Common myeloid progenitor, CD34-positive (primary cell): ENCODE measurements at regions not wholly inside any gene's neighbourhood (a gene's known extent, or its start where the extent isn't known, plus 50 kb on each side); places are given as distances from the start of the nearest gene placed in this dataset.

ENCODE experiments used
- CTCF ChIA-PET: fragments of 350-600 bp; sonication (Branson Sonifier 250); formaldehyde crosslinking; loops from one replicate; lab custom pipeline; 2021; ENCODE audit warnings: antibody characterized with exemption; lab: Charles Lee
- POLR2A ChIA-PET: fragments of 350-600 bp; sonication (Branson Sonifier 250); formaldehyde crosslinking; loops from one replicate; lab custom pipeline; 2021; ENCODE audit warnings: antibody characterized with exemption; lab: Charles Lee
- DNase-seq, 3 donors: peaks; one replicate each; pipeline versions ENCODE4 v3.0.0 to v3.0.0-alpha.2; 2013
- H3K27ac ChIP-seq, 2 experiments: 1 replicate in 1 of 2; 2 replicates in 1 of 2; pipeline ENCODE4 v1.7.0; 2013; ENCODE audit warnings: inconsistent platforms in 2 of 2, low read length in 2 of 2, mild to moderate bottlenecking in 2 of 2, low read depth in 1 of 2, moderate library complexity in 1 of 2; ENCODE audit not compliant: severe bottlenecking in 2 of 2, insufficient read depth in 1 of 2, poor library complexity in 1 of 2
- H3K27me3 ChIP-seq, 5 experiments: replicated peaks in 2 of 5; 1 replicate in 3 of 5; 2 replicates in 2 of 5; pipeline versions ENCODE4 v1.6.1 to v1.7.0; 2013; ENCODE audit warnings: low read length in 4 of 5, mild to moderate bottlenecking in 2 of 5, moderate library complexity in 2 of 5, inconsistent platforms in 1 of 5; ENCODE audit not compliant: insufficient read depth in 5 of 5, control insufficient read depth in 4 of 5
- H3K36me3 ChIP-seq, 4 experiments: 1 replicate in 2 of 4; 2 replicates in 2 of 4; pipeline versions ENCODE4 v1.6.1 to v1.7.0; 2013; ENCODE audit warnings: low read length in 3 of 4, control low read depth in 1 of 4, mild to moderate bottlenecking in 1 of 4; ENCODE audit not compliant: control insufficient read depth in 4 of 4, insufficient read depth in 4 of 4
- H3K4me1 ChIP-seq, 4 experiments: 1 replicate in 3 of 4; 2 replicates in 1 of 4; pipeline versions ENCODE4 v1.6.1 to v1.7.1; 2013; ENCODE audit warnings: low read length in 3 of 4, mild to moderate bottlenecking in 3 of 4, control low read depth in 1 of 4, inconsistent platforms in 1 of 4, moderate library complexity in 1 of 4; ENCODE audit not compliant: control insufficient read depth in 4 of 4, insufficient read depth in 4 of 4; ENCODE audit errors: control extremely low read depth in 1 of 4
- H3K4me3 ChIP-seq, 7 experiments: 1 replicate in 4 of 7; 2 replicates in 3 of 7; pipeline versions ENCODE4 v1.5.1 to v1.7.0; 2013; ENCODE audit warnings: mild to moderate bottlenecking in 7 of 7, low read length in 6 of 7, moderate library complexity in 6 of 7, inconsistent platforms in 2 of 7, low read depth in 2 of 7, control low read depth in 1 of 7; ENCODE audit not compliant: insufficient read depth in 4 of 7, control insufficient read depth in 1 of 7; ENCODE audit errors: extremely low read depth in 1 of 7
- H3K9me3 ChIP-seq, 5 experiments: 1 replicate in 4 of 5; 2 replicates in 1 of 5; pipeline versions ENCODE4 v1.6.1 to v1.7.1; 2013; ENCODE audit warnings: low read length in 4 of 5, mild to moderate bottlenecking in 2 of 5, inconsistent platforms in 1 of 5, low read depth in 1 of 5, moderate library complexity in 1 of 5; ENCODE audit not compliant: control insufficient read depth in 4 of 5, insufficient read depth in 2 of 5; ENCODE audit errors: control extremely low read depth in 1 of 5
- WGBS: methylation state at CpG from one replicate; pipeline ENCODE4 v1.1.5; 2013; ENCODE audit not compliant: insufficient coverage; 5-methylcytosine and 5-hydroxymethylcytosine counted together

- Histone ChIP-seq H3K4me1 (no peaks in the 10 kb centered on the region), H3K36me3 (no peaks in the 10 kb centered on the region), H3K27me3 (no peaks in the 10 kb centered on the region), H3K27ac (no peak overlapping the region), H3K4me3 (no peak overlapping the region), H3K9me3 (no peaks in the 10 kb centered on the region)
- ChIA-PET CTCF (no interaction called here), POLR2A (interaction anchor here (0.8 kb wide), 1 partner anchor 82 kb away, joined by 4 read pairs; no protein-coding TSS in a partner anchor)
- WGBS, result 99% methylated on average over 10 of the region's 15 CpGs
- no peak for DNase-seq
Observed at GRCh38 chr10:3500408-3500856, 284.6 kb downstream of the KLF6 start.

- ChIA-PET POLR2A (no interaction called here), CTCF (no interaction called here)
- Histone ChIP-seq H3K27ac (no peak overlapping the region), H3K4me1 (no peaks in the 10 kb centered on the region), H3K4me3 (no peak overlapping the region), H3K9me3 (no peaks in the 10 kb centered on the region), H3K36me3 (no peaks in the 10 kb centered on the region), H3K27me3 (no peaks in the 10 kb centered on the region)
- no peak for DNase-seq
- WGBS, result no CpG with 5 or more reads among the region's 4 CpGs
Observed at GRCh38 chr10:3499120-3499519, 285.9 kb downstream of the KLF6 start.

- H3K27ac ChIP-seq, result no peak overlapping the region
- H3K4me1 ChIP-seq, result no peaks in the 10 kb centered on the region
- POLR2A ChIA-PET, result no interaction called here
- no peak for DNase-seq
- H3K27me3 ChIP-seq, result no peaks in the 10 kb centered on the region
- no peaks in the 10 kb centered on the region for H3K9me3 ChIP-seq
- H3K36me3 ChIP-seq, result no peaks in the 10 kb centered on the region
- 91% methylated on average over 4 of the region's 7 CpGs for WGBS
- no peak overlapping the region for H3K4me3 ChIP-seq
- CTCF ChIA-PET, result no interaction called here
Observed at GRCh38 chr10:3497581-3497980, 287.4 kb downstream of the KLF6 start.

- WGBS, result 99% methylated on average over 7 of the region's 7 CpGs
- POLR2A ChIA-PET, result interaction anchor here (0.6 kb wide), 1 partner anchor 134 kb away, joined by 3 read pairs; no protein-coding TSS in a partner anchor
Observed at GRCh38 chr10:3496138-3496537, 288.9 kb downstream of the KLF6 start.

GRCh38 chr10:3495281-3495680 is 289.7 kb downstream of the KLF6 start:
- CTCF ChIA-PET, result no interaction called here
- Histone ChIP-seq H3K36me3 (no peaks in the 10 kb centered on the region), H3K9me3 (no peaks in the 10 kb centered on the region), H3K27ac (no peak overlapping the region), H3K4me1 (no peaks in the 10 kb centered on the region), H3K4me3 (no peak overlapping the region), H3K27me3 (no peaks in the 10 kb centered on the region)
- no peak for DNase-seq
- 100% methylated on average over 5 of the region's 6 CpGs for WGBS
- POLR2A ChIA-PET, result no interaction called here

More at GRCh38 chr10:3496138-3496537, 288.9 kb downstream of the KLF6 start:
- H3K4me3 ChIP-seq, result no peak overlapping the region
- no peak for DNase-seq
- no peaks in the 10 kb centered on the region for H3K36me3 ChIP-seq
- H3K4me1 ChIP-seq, result no peaks in the 10 kb centered on the region
- no peaks in the 10 kb centered on the region for H3K27me3 ChIP-seq
- CTCF ChIA-PET, result no interaction called here
- H3K27ac ChIP-seq, result no peak overlapping the region
- no peaks in the 10 kb centered on the region for H3K9me3 ChIP-seq

- H3K9me3 ChIP-seq, result peaks cover 0 to 3% (median 0%) of the 10 kb centered on the region in 5 experiments
- DNase-seq, result no peak
- ChIA-PET POLR2A (no interaction called here), CTCF (no interaction called here)
- H3K4me1 ChIP-seq, result no peaks in the 10 kb centered on the region
- no peaks in the 10 kb centered on the region for H3K27me3 ChIP-seq
- 96% methylated on average over 6 of the region's 11 CpGs for WGBS
- H3K27ac ChIP-seq, result no peak overlapping the region
- no peaks in the 10 kb centered on the region for H3K36me3 ChIP-seq
- H3K4me3 ChIP-seq, result no peak overlapping the region
Observed at GRCh38 chr10:3494838-3495230, 290.2 kb downstream of the KLF6 start.

GRCh38 chr10:3494131-3494837 is 290.7 kb downstream of the KLF6 start:
- Histone ChIP-seq H3K4me3 (no peak overlapping the region), H3K27ac (no peak overlapping the region), H3K9me3 (peaks cover 0 to 3% (median 0%) of the 10 kb centered on the region in 5 experiments), H3K27me3 (no peaks in the 10 kb centered on the region), H3K36me3 (no peaks in the 10 kb centered on the region), H3K4me1 (no peaks in the 10 kb centered on the region)
- POLR2A ChIA-PET, result no interaction called here
- CTCF ChIA-PET, result no interaction called here
- no peak for DNase-seq
- WGBS, result 97% methylated on average over 21 of the region's 22 CpGs
